SK-N-SH (cell line): ENCODE measurements at regions not wholly inside any gene's neighbourhood (a gene's known extent, or its start where the extent isn't known, plus 50 kb on each side); places are given as distances from the start of the nearest gene placed in this dataset.

Experiments
- CTCF ChIA-PET: fragments of 300-600, 350-600 bp; formaldehyde crosslinking; extraction: SDS; loops from one replicate; lab custom pipeline; 2021; lab: Yijun Ruan, JAX
- POLR2A ChIA-PET: fragments of 350-600 bp; sonication (Branson Sonifier 250); formaldehyde crosslinking; extraction: SDS; loops from one replicate; lab custom pipeline; 2020; ENCODE audit warnings: antibody characterized with exemption, inconsistent platforms; lab: Yijun Ruan, JAX
- DNase-seq: peaks from one replicate; pipeline ENCODE4 v3.0.0; 2012
- H2AFZ ChIP-seq: fragments of 200-600 bp; sonication (generic); 2 replicates; pipeline ENCODE4 v1.8.1; 2016; ENCODE audit warnings: antibody characterized with exemption, mild to moderate bottlenecking, low read depth
- H3F3A ChIP-seq: fragments of 200-600 bp; sonication (generic); replicated peaks from 2 replicates; pipeline ENCODE3; 2016; ENCODE audit warnings: antibody characterized with exemption, mild to moderate bottlenecking; ENCODE audit not compliant: insufficient read depth
- H3K27ac ChIP-seq, 2 experiments: fragments of 200-500 bp in 1 of 2; fragments of 200-600 bp in 1 of 2; sonication (Bioruptor generic) in 1 of 2; sonication (generic), shearing (Covaris generic) in 1 of 2; 2 replicates each; pipeline versions ENCODE4 v1.5.1 to v1.6.1; 2014 to 2016; ENCODE audit warnings: low read depth in 2 of 2, inconsistent platforms in 1 of 2, low read length in 1 of 2, mild to moderate bottlenecking in 1 of 2, mixed read lengths in 1 of 2
- H3K27me3 ChIP-seq: fragments of 200-600 bp; sonication (generic), shearing (Covaris generic); 2 replicates; pipeline ENCODE4 v1.6.1; 2016; ENCODE audit warnings: mixed run types; ENCODE audit not compliant: insufficient read depth
- H3K36me3 ChIP-seq, 2 experiments: fragments of 200-500 bp in 1 of 2; fragments of 200-600 bp in 1 of 2; sonication (Bioruptor generic) in 1 of 2; sonication (generic) in 1 of 2; replicated peaks in 1 of 2; 2 replicates each; pipeline versions ENCODE3 to v1.5.1; 2014 to 2016; ENCODE audit warnings: low read length in 1 of 2, mild to moderate bottlenecking in 1 of 2; ENCODE audit not compliant: insufficient read depth in 2 of 2, control insufficient read depth in 1 of 2
- H3K4me1 ChIP-seq, 2 experiments: fragments of 200-500 bp in 1 of 2; fragments of 200-600 bp in 1 of 2; sonication (Bioruptor generic) in 1 of 2; sonication (generic), shearing (Covaris generic) in 1 of 2; 2 replicates each; pipeline versions ENCODE4 v1.5.1 to v1.6.1; 2014 to 2016; ENCODE audit warnings: low read depth in 1 of 2, low read length in 1 of 2, mixed run types in 1 of 2; ENCODE audit not compliant: insufficient read depth in 2 of 2, control insufficient read depth in 1 of 2
- H3K4me2 ChIP-seq: fragments of 200-600 bp; sonication (generic), shearing (Covaris generic); 2 replicates; pipeline ENCODE4 v1.6.1; 2017; ENCODE audit warnings: mixed run types
- H3K4me3 ChIP-seq, 2 experiments: fragments of 200-500 bp in 1 of 2; fragments of 200-600 bp in 1 of 2; sonication (Bioruptor generic) in 1 of 2; sonication (generic), shearing (Covaris generic) in 1 of 2; 2 replicates each; pipeline versions ENCODE4 v1.5.1 to v1.8.1; 2014 to 2016; ENCODE audit warnings: low read depth in 2 of 2, inconsistent platforms in 1 of 2, low read length in 1 of 2, mild to moderate bottlenecking in 1 of 2, mixed read lengths in 1 of 2, moderate library complexity in 1 of 2
- H3K79me2 ChIP-seq: fragments of 200-600 bp; sonication (generic); 2 replicates; pipeline ENCODE4 v1.8.1; 2017; ENCODE audit warnings: mild to moderate bottlenecking; ENCODE audit not compliant: insufficient read depth
- H3K9ac ChIP-seq: fragments of 200-600 bp; sonication (generic); 2 replicates; pipeline ENCODE4 v1.6.1; 2017; ENCODE audit warnings: mixed run types
- H3K9me2 ChIP-seq: fragments of 200-600 bp; sonication (generic); 2 replicates; pipeline ENCODE4 v1.6.1; 2017; ENCODE audit warnings: mixed run types
- H3K9me3 ChIP-seq: fragments of 200-600 bp; sonication (generic); 2 replicates; pipeline ENCODE4 v1.6.1; 2017; ENCODE audit warnings: mixed run types, mild to moderate bottlenecking, moderate library complexity
- H4K20me1 ChIP-seq: fragments of 200-600 bp; sonication (generic); 2 replicates; pipeline ENCODE4 v1.6.1; 2017; ENCODE audit warnings: mild to moderate bottlenecking, mixed run types; ENCODE audit not compliant: insufficient read depth
- CHD2 ChIP-seq: fragments of 150-350 bp; IDR thresholded peaks from 2 replicates; pipeline ENCODE4 v1.6.1; 2018; ENCODE audit warnings: low read length; ENCODE audit not compliant: partially characterized antibody
- ELF1 ChIP-seq: IDR thresholded peaks from 2 replicates; pipeline ENCODE4 v1.4.0; 2012
- EP300 ChIP-seq, 2 experiments: IDR thresholded peaks; 2 replicates each; pipeline versions ENCODE4 v1.4.0 to v1.6.1; 2012; ENCODE audit warnings: borderline replicate concordance in 1 of 2, low read depth in 1 of 2, low read length in 1 of 2
- EZH2phosphoT487 ChIP-seq: fragments of 200-600 bp; sonication (generic); IDR thresholded peaks from 2 replicates; pipeline ENCODE4 v1.6.1; 2017; ENCODE audit warnings: low read depth, mixed run types, mild to moderate bottlenecking, antibody characterized with exemption, moderate library complexity, borderline replicate concordance
- FOSL2 ChIP-seq: IDR thresholded peaks from 2 replicates; pipeline ENCODE4 v1.4.0; 2012; ENCODE audit warnings: low read depth, mild to moderate bottlenecking, moderate library complexity, borderline replicate concordance
- FOXJ3 ChIP-seq: sonication (generic); formaldehyde crosslinking; IDR thresholded peaks from 2 replicates; pipeline ENCODE4 v1.5.1; 2020; ENCODE audit warnings: mild to moderate bottlenecking, missing genetic modification reagents
- IRF3 ChIP-seq: fragments of 150-350 bp; IDR thresholded peaks from 2 replicates; pipeline ENCODE4 v1.6.1; 2016; ENCODE audit warnings: mild to moderate bottlenecking, low read depth, low read length
- JUND ChIP-seq: IDR thresholded peaks from 2 replicates; pipeline ENCODE4 v1.4.0; 2012
- MEF2A ChIP-seq: IDR thresholded peaks from 2 replicates; pipeline ENCODE4 v1.4.0; 2012; ENCODE audit warnings: low read depth, borderline replicate concordance
- MXI1 ChIP-seq: IDR thresholded peaks from 2 replicates; pipeline ENCODE4 v1.6.1; 2012; ENCODE audit warnings: mild to moderate bottlenecking, low read depth, low read length, improper control_type of control experiment
- NRF1 ChIP-seq: IDR thresholded peaks from 2 replicates; pipeline ENCODE4 v1.6.1; 2012; ENCODE audit warnings: low read depth, mild to moderate bottlenecking, low read length
- PBX3 ChIP-seq: IDR thresholded peaks from 2 replicates; pipeline ENCODE4; 2012
- RAD21 ChIP-seq: IDR thresholded peaks from 2 replicates; pipeline ENCODE4 v1.6.1; 2012; ENCODE audit warnings: mild to moderate bottlenecking, low read length
- RCOR1 ChIP-seq: fragments of 150-350 bp; IDR thresholded peaks from 2 replicates; pipeline ENCODE4 v1.6.1; 2017; ENCODE audit warnings: antibody characterized with exemption, low read length
- RFX5 ChIP-seq: IDR thresholded peaks from 2 replicates; pipeline ENCODE4 v1.6.1; 2012; ENCODE audit warnings: mild to moderate bottlenecking, improper control_type of control experiment, low read length
- WGBS: methylation state at CpG from one replicate; pipeline ENCODE4 v1.1.6; 2017; ENCODE audit warnings: low lambda C conversion rate; 5-methylcytosine and 5-hydroxymethylcytosine counted together

- no peaks in the 10 kb centered on the region for H3K79me2 ChIP-seq
- no peak for DNase-seq
- H3K27me3 ChIP-seq: no peaks in the 10 kb centered on the region
- no peak for TF ChIP-seq FOSL2
- TF ChIP-seq CHD2: no peak
- TF ChIP-seq MXI1: no peak
- no peak for TF ChIP-seq RFX5
- TF ChIP-seq, all 33 proteins: peak for 0
- 61% methylated on average over 17 of the region's 23 CpGs for WGBS
- Histone ChIP-seq H3K36me3 (no peaks in the 10 kb centered on the region), H3K4me2 (no peak overlapping the region), H3K4me1 (no peaks in the 10 kb centered on the region), H3K9ac (no peak overlapping the region), H2AFZ (no peak overlapping the region), H4K20me1 (no peaks in the 10 kb centered on the region), H3K9me3 (no peaks in the 10 kb centered on the region), H3K9me2 (no peaks in the 10 kb centered on the region), H3F3A (no peaks in the 10 kb centered on the region), H3K27ac (no peak overlapping the region), H3K4me3 (no peak overlapping the region)
- CTCF ChIA-PET: no interaction called here
- POLR2A ChIA-PET: no interaction called here
These were observed 890.0 kb upstream of the LRRTM1 start for GRCh38 chr2:81194581-81194980.

GRCh38 chr2:81194176-81194575 lies 889.6 kb upstream of the LRRTM1 start:
- no peaks in the 10 kb centered on the region for H3K9me2 ChIP-seq
- ChIA-PET POLR2A (no interaction called here), CTCF (no interaction called here)
- no peaks in the 10 kb centered on the region for H3K9me3 ChIP-seq
- no peaks in the 10 kb centered on the region for H3K27me3 ChIP-seq
- H3K79me2 ChIP-seq: no peaks in the 10 kb centered on the region
- H3F3A ChIP-seq: no peaks in the 10 kb centered on the region
- H3K36me3 ChIP-seq: no peaks in the 10 kb centered on the region
- H3K9ac ChIP-seq: no peak overlapping the region
- no peak overlapping the region for H3K4me2 ChIP-seq
- H3K4me1 ChIP-seq: no peaks in the 10 kb centered on the region
- no peak for DNase-seq
- 19% methylated on average over 12 of the region's 30 CpGs for WGBS
- H4K20me1 ChIP-seq: no peaks in the 10 kb centered on the region
- TF ChIP-seq NRF1: no peak
- TF ChIP-seq RAD21: no peak
- TF ChIP-seq MEF2A: no peak
- TF ChIP-seq ELF1: no peak
- TF ChIP-seq PBX3: no peak
- H3K4me3 ChIP-seq: no peak overlapping the region
- H3K27ac ChIP-seq: no peak overlapping the region
- H2AFZ ChIP-seq: no peak overlapping the region

GRCh38 chr2:81181845-81182244 lies 877.3 kb upstream of the LRRTM1 start:
- no peaks in the 10 kb centered on the region for H3K9me2 ChIP-seq
- H2AFZ ChIP-seq: no peak overlapping the region
- no peak overlapping the region for H3K9ac ChIP-seq
- H3K9me3 ChIP-seq: no peaks in the 10 kb centered on the region
- H3K4me3 ChIP-seq: no peak overlapping the region
- no peak for TF ChIP-seq RCOR1
- TF ChIP-seq RAD21: no peak
- TF ChIP-seq EP300 (IDR thresholded peaks at IDR 0.05; ENCODE audit: borderline replicate concordance in 1 of 2, low read depth in 1 of 2, low read length in 1 of 2): no peak
- TF ChIP-seq JUND: no peak
- no peak for TF ChIP-seq NRF1
- no peak for TF ChIP-seq EZH2phosphoT487
- no peak for TF ChIP-seq FOXJ3 (CRISPR knock-in tag)
- TF ChIP-seq RFX5: no peak
- no peak for TF ChIP-seq IRF3
- no peak for DNase-seq
- no peaks in the 10 kb centered on the region for H3K27me3 ChIP-seq
- H3K4me2 ChIP-seq: no peak overlapping the region
- H4K20me1 ChIP-seq: no peaks in the 10 kb centered on the region
- no peaks in the 10 kb centered on the region for H3K79me2 ChIP-seq
- POLR2A ChIA-PET: no interaction called here
- H3K36me3 ChIP-seq: no peaks in the 10 kb centered on the region
- H3K4me1 ChIP-seq: no peaks in the 10 kb centered on the region
- no peaks in the 10 kb centered on the region for H3F3A ChIP-seq
- H3K27ac ChIP-seq: no peak overlapping the region
- CTCF ChIA-PET: no interaction called here
